ENCODE measurements at regions not wholly inside any gene's neighbourhood (a gene's known extent, or its start where the extent isn't known, plus 50 kb on each side); places are given as distances from the start of the nearest gene placed in this dataset.

GRCh38 chr11:115885535-115886421 lies 381.6 kb upstream of the CADM1 start:
- TF ChIP-seq, protein P1, sequence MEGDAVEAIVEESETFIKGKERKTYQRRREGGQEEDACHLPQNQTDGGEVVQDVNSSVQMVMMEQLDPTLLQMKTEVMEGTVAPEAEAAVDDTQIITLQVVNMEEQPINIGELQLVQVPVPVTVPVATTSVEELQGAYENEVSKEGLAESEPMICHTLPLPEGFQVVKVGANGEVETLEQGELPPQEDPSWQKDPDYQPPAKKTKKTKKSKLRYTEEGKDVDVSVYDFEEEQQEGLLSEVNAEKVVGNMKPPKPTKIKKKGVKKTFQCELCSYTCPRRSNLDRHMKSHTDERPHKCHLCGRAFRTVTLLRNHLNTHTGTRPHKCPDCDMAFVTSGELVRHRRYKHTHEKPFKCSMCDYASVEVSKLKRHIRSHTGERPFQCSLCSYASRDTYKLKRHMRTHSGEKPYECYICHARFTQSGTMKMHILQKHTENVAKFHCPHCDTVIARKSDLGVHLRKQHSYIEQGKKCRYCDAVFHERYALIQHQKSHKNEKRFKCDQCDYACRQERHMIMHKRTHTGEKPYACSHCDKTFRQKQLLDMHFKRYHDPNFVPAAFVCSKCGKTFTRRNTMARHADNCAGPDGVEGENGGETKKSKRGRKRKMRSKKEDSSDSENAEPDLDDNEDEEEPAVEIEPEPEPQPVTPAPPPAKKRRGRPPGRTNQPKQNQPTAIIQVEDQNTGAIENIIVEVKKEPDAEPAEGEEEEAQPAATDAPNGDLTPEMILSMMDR (IDR thresholded peaks at IDR 0.05): no peak
- TF ChIP-seq GATA2 (CRISPR knock-in tag; IDR thresholded peaks at IDR 0.05): no peak
- TF ChIP-seq PBX3 (IDR thresholded peaks at IDR 0.05): no peak
- TF ChIP-seq POLR2AphosphoS5 (IDR thresholded peaks at IDR 0.05; ENCODE audit: low read depth, low read length): no peak
- no peak for TF ChIP-seq EZH2phosphoT487 (IDR thresholded peaks at IDR 0.05; ENCODE audit: borderline replicate concordance, low read depth)

Data from SK-N-SH (cell line).